HG02840 (cell line): ENCODE measurements at regions not wholly inside any gene's neighbourhood (a gene's known extent, or its start where the extent isn't known, plus 50 kb on each side); places are given as distances from the start of the nearest gene placed in this dataset.

Source experiments
- ATAC-seq: cut with Tn5 transposase; IDR thresholded peaks from one replicate; pipeline ENCODE4 v1.9.1; 2021; ENCODE audit warnings: mild to moderate bottlenecking, moderate library complexity, moderate number of reproducible peaks; ENCODE audit not compliant: unreplicated experiment, low FRiP score

DNA sequence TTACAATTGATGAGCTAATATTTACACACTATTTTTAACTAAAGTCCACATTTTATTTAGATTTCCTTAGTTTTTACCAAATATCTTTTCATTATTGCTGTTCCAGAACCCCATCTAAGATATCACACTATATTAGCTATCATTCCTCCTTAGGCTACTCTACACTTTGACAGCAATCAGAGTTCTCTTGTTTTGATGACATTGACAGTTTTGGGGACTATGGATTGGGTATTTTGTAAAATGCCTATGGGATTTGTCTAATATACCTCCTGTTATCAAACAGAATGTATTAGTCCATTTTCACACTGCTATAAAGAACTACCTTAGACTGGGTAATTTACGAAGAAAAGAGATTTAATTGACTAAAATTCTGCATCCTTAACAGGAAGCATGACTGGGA lies 489.1 kb downstream of the FOXG1 start:
- ATAC-seq: no peak

DNA sequence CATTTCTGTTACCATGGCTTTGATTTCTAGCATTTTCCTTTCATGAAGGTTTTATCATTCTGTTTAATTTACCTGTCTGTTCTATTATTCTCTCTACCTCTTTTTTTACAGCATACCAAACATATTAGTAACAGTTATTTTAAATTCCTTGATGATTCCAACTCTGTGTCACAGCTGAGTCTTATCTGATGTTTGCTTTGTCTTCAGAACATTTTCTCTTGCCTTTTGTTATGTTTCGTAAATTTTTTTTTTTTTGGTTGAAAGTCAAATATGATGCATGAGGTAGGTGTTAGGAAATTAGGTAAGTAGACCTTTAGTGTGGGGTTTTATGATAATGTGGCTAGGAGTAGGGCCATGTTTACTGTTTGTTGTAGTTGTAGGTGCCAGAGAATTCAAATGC lies 496.4 kb downstream of the FOXG1 start:
- no peak for ATAC-seq

DNA sequence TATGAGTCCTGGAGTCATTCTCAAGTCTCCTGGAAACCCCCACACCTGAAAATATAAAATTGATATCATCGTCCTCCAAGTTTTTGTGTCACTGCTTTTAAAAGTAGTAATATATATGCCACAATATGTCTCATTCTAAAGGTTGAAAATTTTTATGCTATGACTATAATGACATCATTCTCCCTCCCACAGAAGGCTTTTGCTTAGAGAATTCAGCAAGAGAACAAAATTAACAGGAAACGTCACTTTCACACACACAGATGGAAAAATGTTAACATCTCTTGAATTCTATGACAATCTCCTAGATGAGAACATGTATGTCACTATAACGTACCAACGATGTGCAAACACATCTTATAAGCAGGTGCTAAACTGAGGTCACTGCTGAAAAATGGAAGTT lies 498.3 kb downstream of the FOXG1 start:
- ATAC-seq: no peak

DNA sequence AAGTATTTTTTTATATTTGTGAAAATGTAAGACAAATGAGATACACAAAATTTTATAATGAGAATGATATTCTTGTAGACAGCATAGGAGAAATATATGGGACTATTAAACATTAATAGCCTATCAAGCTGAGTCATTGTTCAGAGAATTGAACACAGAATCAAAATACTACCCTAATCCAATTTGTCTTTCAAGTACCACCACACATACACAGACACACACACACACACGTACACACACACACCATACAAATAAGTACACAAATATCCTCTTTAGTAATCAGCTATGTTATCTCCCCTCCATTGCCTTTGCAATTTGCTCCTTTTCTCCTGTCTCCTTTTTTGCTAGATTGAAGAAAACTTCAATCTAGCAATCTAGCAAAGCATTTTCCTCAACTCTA lies 499.3 kb downstream of the FOXG1 start:
- ATAC-seq: no peak

DNA sequence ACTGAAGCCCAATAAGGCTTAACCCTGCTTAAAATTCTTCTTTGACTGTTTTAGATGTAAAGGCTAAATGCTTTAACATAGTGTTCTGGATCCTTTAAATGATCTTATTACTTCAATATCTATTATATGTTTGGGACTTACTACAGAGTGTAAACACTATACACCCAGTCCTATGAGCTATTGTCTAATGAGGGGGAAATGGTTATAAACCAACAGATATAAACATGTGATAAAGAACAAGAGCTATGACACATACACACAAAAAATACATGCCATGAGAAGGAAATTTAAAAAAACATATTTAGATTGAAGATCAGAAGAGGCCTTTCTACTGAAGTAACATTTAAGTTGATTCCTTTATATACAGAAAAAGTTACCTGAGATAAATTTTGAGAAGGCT lies 505.1 kb downstream of the FOXG1 start:
- no peak for ATAC-seq

DNA sequence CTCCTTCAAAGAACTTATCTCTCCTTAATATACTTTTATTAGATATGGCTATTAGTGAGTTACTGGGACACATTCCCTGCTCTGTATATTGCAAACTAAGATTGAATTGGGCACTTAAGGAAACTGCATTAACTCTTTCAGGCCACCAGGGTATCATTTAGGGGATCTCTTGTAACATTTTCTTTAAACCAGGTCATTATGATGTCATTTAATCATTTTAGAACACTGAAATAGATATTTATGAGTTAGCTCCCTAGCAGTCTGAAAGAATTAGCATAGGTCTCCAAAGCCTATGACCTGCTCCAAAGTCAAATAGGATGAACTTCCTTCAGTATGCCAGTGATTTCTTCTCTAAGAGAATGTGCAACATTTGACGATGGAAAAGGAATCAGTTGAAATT lies 506.9 kb downstream of the FOXG1 start:
- ATAC-seq: no peak

DNA sequence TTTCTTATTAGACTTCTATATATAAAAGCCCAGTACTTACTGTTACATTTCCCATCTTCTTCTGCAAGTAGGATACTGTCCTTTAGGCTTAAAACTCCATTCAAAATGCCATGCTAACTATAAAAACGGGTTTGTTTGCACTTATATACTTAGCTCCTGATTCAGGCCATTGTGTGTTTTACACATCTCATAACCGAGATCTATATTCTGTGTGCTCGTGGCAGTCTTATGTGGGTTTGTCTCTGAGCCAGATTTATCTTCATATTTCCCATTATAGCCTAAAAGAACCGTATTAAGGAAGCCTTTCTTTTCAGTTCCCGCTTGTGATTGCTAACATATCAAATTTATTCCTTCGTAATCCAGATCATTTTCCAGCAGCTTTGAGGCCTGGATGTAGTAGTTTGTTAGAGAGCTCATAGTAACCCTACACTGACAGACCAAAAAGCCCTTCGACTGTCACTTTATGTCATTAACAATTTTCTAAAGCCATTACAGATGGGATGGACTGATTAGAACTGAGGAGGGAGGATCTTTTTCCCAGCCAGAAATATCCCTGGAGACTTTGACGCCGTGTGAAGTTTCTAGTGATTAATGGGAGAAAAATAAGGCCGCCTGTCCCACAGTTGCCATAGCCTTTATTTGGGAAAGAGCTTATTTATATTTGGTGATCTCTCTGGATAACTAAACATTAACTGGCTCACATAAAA lies 508.5 kb downstream of the FOXG1 start:
- ATAC-seq: no peak

DNA sequence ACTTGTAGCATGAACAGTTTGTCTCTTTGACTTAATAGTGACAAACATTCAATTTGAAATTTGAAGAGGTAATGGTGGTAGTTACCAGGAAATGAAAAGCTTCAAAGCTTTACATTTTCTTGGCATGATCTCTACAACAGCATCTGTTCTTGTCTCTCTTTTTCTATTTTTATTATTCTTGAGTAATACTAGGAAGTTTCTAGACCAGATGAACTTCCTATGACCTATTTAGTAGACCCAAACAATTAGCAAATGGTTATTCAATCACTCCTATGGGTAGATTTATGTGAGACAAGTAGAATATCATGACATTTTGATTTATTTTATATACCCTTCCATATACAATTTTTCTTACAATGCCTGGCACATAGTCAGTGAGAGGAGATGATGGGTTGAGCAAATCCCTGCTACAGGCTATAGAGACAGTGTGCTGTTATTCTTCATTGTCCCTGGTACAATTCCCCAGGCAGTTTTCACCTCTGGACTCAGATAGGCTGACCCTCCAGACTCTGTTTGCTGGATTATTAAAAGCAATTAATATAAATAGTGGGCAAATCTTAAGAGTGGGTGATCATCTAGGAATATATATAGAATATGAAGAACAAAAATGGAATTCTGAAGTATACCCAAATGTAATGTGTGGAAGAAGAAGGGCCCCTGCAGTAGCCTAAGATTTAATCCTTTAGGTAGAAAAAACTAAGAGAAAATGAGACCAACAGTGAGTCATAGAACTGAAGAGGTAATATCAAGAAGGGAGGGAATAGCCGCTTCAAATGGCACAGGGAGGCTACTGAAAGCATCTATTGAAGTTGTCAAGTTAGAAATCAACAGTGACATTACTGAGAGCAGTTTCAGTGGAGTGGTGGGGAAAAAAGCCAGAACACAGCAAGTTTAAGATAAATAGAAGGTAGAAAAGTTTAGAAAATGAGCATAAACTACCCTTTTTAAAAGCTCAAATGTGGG lies 512.0 kb downstream of the FOXG1 start:
- no peak for ATAC-seq

DNA sequence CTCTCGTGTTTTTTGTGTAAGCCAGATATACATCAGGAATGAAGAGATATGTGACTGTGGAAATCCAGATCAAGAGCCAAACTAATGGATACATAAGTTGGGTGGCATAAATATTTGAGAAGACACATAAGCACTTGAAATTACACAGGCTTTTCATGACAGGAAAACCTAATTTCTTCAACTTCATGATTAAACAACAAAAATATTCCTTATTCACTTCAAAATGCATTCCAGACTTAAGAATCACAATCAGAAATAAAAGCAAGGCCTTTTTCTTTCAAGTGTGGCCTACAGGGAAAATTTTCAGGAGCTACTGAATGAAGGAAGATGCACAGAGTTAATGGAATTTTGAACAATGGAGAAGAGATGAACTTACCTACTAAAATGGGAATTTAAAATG lies 515.6 kb downstream of the FOXG1 start:
- ATAC-seq: no peak

DNA sequence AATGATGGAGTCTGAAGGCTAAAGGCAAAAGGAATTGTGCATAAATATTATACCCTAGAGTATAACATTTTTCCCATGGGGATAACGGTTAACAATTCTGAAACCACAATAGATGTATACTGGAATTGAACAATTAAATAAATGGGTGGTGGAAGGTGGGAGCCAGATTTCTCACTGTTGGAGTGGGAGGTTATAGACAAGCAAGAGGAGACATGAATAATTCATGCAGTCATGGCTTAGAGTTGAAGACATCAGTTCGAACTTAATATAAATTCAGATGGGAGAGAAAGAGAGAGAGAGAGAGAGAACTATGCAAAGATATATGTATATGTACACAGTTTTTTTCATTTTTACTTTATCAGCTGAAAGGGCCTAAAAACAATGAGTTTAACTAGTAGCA lies 523.9 kb downstream of the FOXG1 start:
- ATAC-seq: no peak

DNA sequence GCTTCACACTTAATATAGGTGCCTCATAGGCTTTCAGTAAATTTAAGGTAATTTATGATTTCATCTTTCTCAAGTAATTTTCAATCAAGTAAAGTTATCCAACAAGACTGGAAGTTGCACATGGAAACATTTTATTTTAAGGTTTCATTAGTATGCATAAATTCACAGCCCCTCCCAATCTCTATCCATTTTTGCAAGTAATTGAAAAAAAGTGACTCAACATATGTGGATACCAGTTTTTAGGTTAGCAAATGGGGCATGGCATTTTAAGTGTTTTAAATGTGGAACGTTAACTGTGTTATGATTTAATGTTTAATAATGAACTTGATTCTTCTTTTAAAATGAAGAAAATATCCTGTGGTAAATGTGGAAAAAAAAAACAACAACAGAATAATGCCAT lies 532.8 kb downstream of the FOXG1 start:
- ATAC-seq: no peak

DNA sequence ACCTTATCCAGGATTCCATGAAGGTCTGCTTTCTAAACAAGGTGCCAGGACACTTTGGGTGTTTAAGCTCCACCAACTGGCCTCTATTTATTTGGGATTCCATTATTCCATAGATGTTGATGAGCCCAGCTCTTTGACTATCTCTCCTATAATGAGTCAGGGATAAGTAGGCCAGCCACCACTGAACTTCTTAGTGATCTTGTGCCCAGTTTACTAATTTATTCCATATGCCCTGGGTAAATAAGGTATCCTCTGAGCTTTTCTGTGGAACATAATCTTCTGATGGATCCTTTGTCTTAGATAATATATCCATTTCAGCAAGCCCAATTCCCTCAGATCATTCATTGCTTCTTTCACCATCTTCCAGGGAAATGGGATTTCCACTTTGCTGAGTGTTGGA lies 535.0 kb downstream of the FOXG1 start:
- no peak for ATAC-seq

DNA sequence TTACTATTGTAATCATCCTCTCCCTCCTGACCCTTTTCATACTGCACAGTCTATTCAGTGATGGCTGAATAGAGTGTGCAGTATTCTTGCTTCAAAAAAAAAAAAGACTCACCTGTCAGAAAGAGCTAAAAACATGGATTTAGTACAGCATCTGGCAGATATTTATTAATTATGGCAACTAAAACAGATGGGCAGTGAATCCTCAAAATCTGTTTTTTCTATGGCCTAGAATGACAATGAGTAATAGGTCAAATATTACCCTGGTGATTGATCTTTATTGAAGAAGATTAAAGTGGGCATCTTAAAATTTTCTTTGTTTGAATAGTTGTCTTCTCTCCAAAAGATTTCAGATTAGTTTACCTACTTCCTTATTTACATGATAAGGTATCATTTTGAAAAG lies 543.6 kb downstream of the FOXG1 start:
- no peak for ATAC-seq

DNA sequence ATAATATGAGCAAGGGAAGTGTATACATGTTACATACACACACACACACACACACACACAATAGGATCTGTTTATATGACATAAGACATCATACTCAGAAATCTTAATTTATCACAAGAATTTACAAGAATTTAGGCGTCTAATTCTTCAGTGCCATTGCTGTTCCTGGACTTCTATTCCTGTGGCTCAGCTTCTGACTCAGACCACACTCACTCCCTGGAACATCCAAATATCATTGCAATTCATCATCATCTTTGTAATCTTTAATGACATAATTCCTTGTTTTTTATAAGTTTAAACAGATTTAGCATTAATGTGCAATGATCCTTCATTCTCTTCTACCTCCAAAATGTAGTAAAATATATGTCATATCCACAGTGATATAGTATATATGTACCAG lies 544.2 kb downstream of the FOXG1 start:
- no peak for ATAC-seq

DNA sequence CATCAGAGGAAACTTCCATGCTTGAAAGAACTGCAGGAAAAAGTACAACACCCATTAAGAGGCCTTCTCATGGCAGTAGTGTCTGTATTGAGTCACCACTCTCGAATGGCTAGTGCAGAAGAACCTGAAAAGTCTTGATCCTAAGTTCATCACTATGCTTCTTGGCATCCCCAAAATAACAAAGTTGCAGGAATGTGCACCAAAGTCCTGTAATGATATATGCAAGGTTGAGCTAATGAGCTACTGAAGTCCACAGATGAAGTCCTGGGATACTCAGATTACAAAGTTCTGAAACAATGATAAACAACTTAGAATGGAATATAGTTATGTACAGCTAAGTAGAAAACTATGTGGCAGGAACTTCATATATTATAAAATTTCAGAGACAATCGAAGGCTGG lies 545.4 kb downstream of the FOXG1 start:
- ATAC-seq: no peak

DNA sequence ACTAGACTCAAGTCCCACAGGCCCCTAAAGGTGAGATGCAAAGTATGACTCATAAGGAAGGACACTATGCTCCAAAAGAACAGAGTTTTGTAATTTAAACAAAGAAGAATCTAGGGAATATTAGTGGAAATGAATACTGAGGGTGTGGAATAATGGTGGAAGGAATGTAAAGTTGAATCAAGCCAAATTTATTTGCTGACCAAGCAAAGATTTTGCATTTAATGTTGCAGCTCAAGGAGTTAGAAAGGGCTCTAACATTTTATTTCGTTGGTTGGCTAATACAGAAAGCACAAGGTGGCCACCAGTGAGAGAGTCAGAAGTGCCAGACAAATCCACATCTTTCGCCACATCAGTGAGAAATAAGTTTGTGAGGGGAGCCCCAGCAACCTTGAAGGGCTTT lies 550.3 kb downstream of the FOXG1 start:
- no peak for ATAC-seq

DNA sequence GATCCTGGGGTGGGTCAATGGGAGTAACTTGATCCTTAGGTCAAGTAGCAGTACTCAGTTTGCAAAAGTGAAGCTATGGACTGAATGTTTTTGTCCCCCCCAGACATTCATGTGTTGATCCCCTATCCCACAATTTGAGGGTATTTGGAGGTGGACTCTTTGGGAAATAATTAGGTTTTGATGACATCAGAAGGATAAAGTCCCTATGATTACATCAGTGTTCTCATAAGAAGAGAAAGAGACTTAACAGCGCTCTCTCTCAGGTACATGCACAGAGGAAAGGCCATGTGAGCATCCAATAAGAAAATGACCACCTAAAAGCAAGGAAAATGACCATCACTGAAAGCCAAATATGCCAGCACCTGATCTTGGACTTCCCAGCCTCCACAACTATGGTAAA lies 550.8 kb downstream of the FOXG1 start:
- ATAC-seq: no peak

DNA sequence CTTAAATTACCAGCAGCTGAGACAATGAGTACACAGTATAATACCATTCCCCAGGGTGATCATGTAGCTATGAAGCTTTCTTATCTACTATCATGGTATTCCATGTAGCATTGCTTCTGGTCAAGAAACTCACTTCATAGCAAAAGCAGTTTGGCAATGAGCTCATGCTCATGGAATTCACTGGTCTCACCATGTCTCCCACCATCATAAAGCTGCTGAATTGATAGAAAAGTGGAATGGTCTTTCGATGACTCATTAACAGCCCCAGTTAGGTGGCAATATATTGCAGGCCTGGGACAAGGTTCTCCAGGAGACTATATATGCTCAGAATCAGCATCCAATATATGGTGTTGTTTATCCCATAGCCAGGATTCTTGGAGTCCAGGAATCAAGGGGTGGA lies 553.7 kb downstream of the FOXG1 start:
- no peak for ATAC-seq

DNA sequence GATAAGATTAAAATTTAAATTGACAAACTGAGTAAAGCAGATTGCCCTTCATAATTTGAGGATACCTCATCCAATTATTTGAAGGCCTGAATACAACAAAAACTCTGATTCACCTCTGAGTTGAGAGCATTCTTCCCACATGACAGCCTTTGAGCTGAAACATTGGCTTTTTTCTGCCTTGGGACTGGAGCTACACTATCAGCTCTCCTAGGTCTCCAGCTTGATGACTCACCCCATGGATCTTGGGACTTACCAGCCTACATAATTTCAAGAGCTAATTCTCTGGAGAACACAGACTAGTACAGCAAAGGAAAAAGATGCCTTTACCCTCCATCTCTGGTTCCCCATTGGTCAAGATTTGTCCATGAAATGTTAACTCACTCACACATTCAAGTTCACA lies 555.1 kb downstream of the FOXG1 start:
- ATAC-seq: no peak

DNA sequence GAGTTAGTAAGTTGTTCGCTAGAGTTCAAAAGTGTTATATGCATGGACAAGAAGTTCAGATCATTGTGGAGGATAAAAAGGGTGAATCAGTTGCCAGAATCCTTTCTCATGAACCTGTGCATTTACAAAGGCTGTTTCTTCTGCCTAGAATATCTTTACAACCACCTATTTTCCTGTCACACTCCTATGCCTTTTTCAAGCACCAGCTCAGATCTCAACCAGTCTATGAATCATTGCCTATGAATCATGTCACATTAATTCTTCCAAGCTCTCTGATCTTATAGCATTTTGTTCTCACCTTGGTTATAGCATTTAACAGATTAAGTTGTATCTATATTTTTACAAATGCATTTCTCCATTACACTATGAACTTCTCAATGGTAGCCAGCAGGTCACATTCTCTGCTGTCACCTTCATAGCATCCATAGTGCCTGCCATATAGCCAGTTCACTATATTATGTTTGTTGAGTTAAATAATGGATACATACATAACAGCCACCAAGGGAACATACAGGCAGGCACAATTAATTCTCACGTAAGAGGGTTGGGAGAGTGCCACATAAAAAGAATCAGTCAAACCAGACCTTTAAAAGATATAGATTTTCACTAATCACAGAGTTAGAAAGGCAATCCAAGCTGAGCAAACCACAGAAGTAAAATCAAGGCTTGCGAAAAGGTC lies 573.0 kb downstream of the FOXG1 start:
- no peak for ATAC-seq

DNA sequence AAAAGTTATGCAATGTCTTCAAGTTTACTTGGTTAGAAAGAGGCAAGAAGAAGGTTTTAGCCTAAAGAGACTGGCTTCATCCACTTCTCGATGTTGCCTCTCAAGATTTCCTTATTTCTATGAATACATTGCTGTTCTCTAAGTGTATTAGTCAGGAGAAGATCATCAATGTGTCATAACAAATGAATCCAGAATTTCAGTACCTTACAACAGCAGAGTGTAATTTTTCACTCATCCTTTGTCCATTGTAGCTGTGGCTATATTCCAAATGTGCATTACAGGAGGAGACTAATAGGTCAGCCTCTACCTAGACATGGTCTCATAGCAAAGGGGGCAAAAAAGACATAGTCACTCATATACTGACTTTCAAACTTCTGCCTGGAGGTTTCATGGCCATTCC lies 579.1 kb downstream of the PRKD1 start:
- no peak for ATAC-seq
